ENCODE measurements at regions not wholly inside any gene's neighbourhood (a gene's known extent, or its start where the extent isn't known, plus 50 kb on each side); places are given as distances from the start of the nearest gene placed in this dataset.
"Not testable (repeated sequence)": the region's sequence is repeated elsewhere in the genome, so short reads cannot be mapped to it uniquely, and the experiment has no call there.

DNA sequence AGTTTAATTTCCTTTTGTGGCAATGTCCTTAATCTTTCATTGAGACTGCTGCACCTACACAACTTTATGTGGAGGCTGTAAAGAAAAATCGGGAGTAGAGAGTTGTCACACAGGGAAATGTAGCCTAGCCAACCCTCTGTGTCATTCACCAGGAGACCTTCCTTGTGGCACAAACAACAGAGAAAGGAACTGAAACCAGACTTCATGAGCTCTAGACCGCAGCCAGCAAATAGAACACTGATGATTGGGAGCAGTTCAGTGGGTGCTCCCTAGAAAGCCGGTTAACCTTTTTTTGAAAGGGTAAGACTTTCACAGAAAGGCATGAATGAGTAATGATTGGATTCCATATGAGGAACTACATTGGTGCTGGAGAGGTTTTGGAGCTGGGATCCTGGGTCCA is 1752.4 kb upstream of the CELF4 start:
- H3K4me3 ChIP-seq, result no peak overlapping the region
- no peaks in the 10 kb centered on the region for H3K9me3 ChIP-seq
- 79 to 86% (median 83%) methylated on average over 3 of the region's 3 CpGs for WGBS, 4 donors
- DNase-seq (no peak), ATAC-seq (peak in 1 of 4 donors; percentile 34)
- no peaks in the 10 kb centered on the region for H3K4me1 ChIP-seq
- no peak overlapping the region for H3K27ac ChIP-seq
- TF ChIP-seq, protein P1, sequence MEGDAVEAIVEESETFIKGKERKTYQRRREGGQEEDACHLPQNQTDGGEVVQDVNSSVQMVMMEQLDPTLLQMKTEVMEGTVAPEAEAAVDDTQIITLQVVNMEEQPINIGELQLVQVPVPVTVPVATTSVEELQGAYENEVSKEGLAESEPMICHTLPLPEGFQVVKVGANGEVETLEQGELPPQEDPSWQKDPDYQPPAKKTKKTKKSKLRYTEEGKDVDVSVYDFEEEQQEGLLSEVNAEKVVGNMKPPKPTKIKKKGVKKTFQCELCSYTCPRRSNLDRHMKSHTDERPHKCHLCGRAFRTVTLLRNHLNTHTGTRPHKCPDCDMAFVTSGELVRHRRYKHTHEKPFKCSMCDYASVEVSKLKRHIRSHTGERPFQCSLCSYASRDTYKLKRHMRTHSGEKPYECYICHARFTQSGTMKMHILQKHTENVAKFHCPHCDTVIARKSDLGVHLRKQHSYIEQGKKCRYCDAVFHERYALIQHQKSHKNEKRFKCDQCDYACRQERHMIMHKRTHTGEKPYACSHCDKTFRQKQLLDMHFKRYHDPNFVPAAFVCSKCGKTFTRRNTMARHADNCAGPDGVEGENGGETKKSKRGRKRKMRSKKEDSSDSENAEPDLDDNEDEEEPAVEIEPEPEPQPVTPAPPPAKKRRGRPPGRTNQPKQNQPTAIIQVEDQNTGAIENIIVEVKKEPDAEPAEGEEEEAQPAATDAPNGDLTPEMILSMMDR (IDR thresholded peaks at IDR 0.05), result no peak
- no peak for TF ChIP-seq POLR2A (IDR thresholded peaks at IDR 0.05)
- H3K27me3 ChIP-seq, result no peaks in the 10 kb centered on the region
- H3K36me3 ChIP-seq, result no peaks in the 10 kb centered on the region
- intact Hi-C loops (cut with DNase I), result no loop called here

DNA sequence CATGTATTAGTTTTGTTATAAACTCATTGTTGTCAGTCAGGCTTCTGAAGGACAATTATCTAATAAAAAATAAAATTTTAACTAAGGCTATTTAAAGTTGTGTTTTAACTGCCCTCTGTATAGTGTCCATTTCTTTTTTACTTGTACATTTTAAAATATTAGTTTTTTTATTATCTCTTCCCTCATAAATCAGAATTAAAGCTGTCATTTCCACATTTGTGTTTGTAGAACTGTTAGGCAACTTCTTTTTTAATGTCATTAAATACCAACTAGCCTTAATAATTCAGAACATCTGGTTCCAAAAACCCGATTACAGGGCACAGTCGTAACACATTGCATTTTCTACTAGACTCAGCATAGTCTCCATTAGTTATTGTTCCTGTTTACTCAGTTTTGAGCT is 1749.0 kb upstream of the CELF4 start:
- Histone ChIP-seq H3K36me3 (no peaks in the 10 kb centered on the region), H3K27ac (no peak overlapping the region), H3K9me3 (peaks cover 0 to 5% (median 0%) of the 10 kb centered on the region in 12 donors), H3K4me3 (no peak overlapping the region), H3K27me3 (no peaks in the 10 kb centered on the region), H3K4me1 (no peaks in the 10 kb centered on the region)
- ATAC-seq (no peak), DNase-seq (no peak)
- intact Hi-C loops (cut with DNase I), result no loop called here
- TF ChIP-seq POLR2A (IDR thresholded peaks at IDR 0.05), result no peak
- TF ChIP-seq, protein P1 (IDR thresholded peaks at IDR 0.05), result no peak
- WGBS, 4 donors, result 88 to 91% (median 90%) methylated on average over 2 of the region's 2 CpGs

DNA sequence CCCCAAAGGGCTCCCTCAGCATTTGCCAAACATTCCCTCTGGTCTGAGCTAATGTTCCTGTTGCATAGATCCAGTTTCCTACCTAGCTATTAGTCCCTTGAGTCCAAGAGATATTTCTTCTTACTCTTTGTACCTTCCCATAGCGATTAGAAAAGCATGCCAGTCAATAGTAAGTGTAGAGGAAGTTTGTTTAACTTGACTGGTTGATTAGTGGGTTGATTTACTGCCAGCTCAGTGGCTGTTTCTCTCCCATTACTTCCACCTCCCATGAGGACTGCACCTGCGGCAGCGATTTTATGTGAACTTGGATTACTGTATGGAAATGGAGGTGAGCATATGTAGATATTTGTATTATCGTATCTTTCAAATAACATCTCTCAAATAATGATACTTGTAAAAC is 1748.4 kb upstream of the CELF4 start:
- Histone ChIP-seq H3K4me3 (no peak overlapping the region), H3K4me1 (no peaks in the 10 kb centered on the region), H3K27ac (no peak overlapping the region), H3K27me3 (no peaks in the 10 kb centered on the region), H3K36me3 (no peaks in the 10 kb centered on the region), H3K9me3 (peaks cover 0 to 5% (median 0%) of the 10 kb centered on the region in 12 donors)
- DNase-seq, result no peak
- intact Hi-C loops (cut with DNase I), result no loop called here
- WGBS, 4 donors, result 83 to 86% (median 84%) methylated on average over 4 of the region's 4 CpGs
- ATAC-seq, result no peak
- TF ChIP-seq POLR2A (IDR thresholded peaks at IDR 0.05), result no peak
- TF ChIP-seq, protein P1 (IDR thresholded peaks at IDR 0.05), result no peak

DNA sequence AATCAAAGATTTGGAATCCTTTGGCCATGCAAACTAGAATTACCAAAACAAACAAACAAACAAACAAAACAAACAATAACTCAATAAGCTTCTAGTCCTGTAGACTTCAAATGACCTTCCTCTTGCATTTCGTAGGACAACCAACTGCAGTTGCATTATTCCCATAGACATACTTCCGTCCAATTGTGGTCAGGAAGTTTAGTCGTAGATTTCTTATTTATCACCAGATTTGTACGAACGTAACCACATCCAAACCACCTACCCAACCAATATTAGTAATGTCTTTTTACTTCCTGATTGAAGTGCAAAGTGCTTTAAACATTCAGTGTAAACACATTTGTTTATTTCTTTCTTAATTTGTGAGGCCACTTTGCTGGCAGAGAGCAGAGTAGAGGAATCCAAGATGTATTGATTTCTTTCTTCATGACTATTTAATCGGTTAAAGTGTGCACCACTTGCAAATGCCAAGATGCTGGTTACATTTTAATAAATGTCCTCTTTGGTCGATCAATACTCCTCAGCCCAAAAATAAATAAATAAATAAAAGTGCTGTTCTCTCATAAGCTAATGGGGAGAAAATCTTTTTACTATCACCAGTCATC is 1745.6 kb upstream of the CELF4 start:
- WGBS, 4 donors, result 88 to 92% (median 91%) methylated on average over 7 of the region's 7 CpGs
- Histone ChIP-seq H3K27ac (no peak overlapping the region), H3K4me3 (no peak overlapping the region), H3K27me3 (no peaks in the 10 kb centered on the region), H3K36me3 (no peaks in the 10 kb centered on the region), H3K9me3 (peaks cover 0 to 5% (median 0%) of the 10 kb centered on the region in 12 donors), H3K4me1 (no peaks in the 10 kb centered on the region)
- DNase-seq (no peak), ATAC-seq (no peak)
- intact Hi-C loops (cut with DNase I), result no loop called here
- TF ChIP-seq POLR2A (IDR thresholded peaks at IDR 0.05), result no peak
- TF ChIP-seq, protein P1 (IDR thresholded peaks at IDR 0.05), result no peak

DNA sequence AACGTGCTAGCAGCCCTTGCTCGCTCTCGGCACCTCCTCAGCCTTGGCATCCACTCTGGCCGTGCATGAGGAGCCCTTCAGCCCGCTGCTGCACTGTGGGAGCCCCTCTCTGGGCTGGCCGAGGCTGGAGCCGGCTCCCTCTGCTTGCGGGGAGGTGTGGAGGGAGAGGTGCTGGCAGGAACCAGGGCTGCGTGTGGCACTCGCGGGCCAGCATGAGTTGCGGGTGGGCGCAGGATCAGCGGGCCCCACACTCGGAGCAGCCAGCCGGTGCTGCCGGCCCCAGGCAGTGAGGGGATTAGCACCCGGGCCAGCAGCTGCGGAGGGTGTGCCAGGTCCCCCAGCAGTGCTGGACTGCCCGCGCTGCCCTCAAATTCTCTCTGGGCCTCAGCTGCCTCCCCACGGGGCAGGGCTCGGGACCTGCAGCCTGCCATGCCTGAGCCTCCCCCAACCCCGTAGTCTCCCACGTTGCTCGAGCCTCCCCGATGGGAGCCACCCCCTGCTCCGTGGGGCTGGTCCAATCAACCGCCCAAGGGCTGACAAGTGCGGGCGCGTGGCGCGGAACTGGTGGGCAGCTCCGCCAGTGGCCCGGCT is 1743.4 kb upstream of the CELF4 start:
- H3K36me3 ChIP-seq; ATAC-seq; H3K27ac ChIP-seq; DNase-seq; intact Hi-C loops (cut with DNase I); H3K4me3 ChIP-seq; H3K4me1 ChIP-seq; H3K27me3 ChIP-seq; H3K9me3 ChIP-seq: not testable (repeated sequence)
- 95 to 97% (median 96%) methylated on average over 25 to 36 of the region's 36 CpGs for WGBS, 4 donors
